ENCODE measurements at regions not wholly inside any gene's neighbourhood (a gene's known extent, or its start where the extent isn't known, plus 50 kb on each side); places are given as distances from the start of the nearest gene placed in this dataset.

DNA sequence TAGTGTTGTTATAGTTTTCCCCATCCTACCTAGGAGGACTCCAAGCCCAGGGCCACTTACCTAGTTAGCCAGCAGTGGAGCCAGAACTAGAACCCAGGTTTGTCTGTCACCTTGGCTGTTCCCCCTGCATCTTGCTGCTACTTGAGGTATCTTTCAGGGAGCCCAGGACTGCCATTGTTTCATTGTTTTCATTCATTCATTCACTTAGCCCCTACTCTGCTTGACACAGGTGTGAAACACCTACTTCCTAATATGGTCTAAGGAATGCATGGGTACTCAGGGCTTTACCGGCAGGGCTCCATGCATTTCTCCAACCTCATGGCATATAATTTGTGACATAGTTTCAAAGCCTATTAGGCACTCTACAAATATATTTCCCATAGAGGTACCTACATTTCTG lies 266.6 kb upstream of the TPM1 start:
- Histone ChIP-seq H3K9me3 (ENCODE audit: control insufficient read depth, insufficient read depth, low read length) (no peaks in the 10 kb centered on the region), H3K36me3 (ENCODE audit: control insufficient read depth, insufficient read depth, low read length) (no peaks in the 10 kb centered on the region), H3K27ac (ENCODE audit: low read length) (no peak overlapping the region), H3K27me3 (ENCODE audit: control insufficient read depth, insufficient read depth, low read length) (no peaks in the 10 kb centered on the region), H3K4me1 (ENCODE audit: control insufficient read depth, insufficient read depth, low read length) (no peaks in the 10 kb centered on the region; the same call in 1 of the 2 replicates), H3K4me3 (ENCODE audit: low read length) (no peak overlapping the region)
- no peak for DNase-seq (ENCODE audit: low read depth, low spot score)
- no CpG with 5 or more reads among the region's 1 CpG for WGBS (ENCODE audit: insufficient coverage, insufficient read length)

DNA sequence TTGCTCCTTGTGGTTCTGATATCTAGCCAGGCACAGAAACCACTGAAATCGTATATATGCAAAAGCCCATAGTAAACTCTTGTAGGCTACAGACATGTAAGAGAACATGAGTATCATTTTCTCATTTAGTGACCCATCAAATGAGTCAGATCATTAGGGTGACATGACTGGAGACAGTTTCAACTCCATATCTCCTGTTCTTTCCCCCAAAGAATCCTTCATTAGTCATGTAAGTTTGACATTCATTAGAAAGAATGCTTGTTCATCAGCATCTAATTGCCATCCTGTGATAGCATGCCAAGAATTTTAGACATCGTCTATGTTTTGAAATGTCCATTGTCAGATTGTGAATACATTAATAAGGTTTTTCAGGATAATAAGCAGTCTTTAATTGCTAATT lies 264.9 kb upstream of the TPM1 start:
- H3K36me3 ChIP-seq (ENCODE audit: control insufficient read depth, insufficient read depth, low read length) = no peaks in the 10 kb centered on the region
- no peak for DNase-seq (ENCODE audit: low read depth, low spot score)
- no peaks in the 10 kb centered on the region for H3K27me3 ChIP-seq (ENCODE audit: control insufficient read depth, insufficient read depth, low read length)
- no peak overlapping the region for H3K4me3 ChIP-seq (ENCODE audit: low read length)
- no peaks in the 10 kb centered on the region; the same call in 1 of the 2 replicates for H3K4me1 ChIP-seq (ENCODE audit: control insufficient read depth, insufficient read depth, low read length)
- WGBS (ENCODE audit: insufficient coverage, insufficient read length) = no CpG with 5 or more reads among the region's 2 CpGs
- no peaks in the 10 kb centered on the region for H3K9me3 ChIP-seq (ENCODE audit: control insufficient read depth, insufficient read depth, low read length)
- H3K27ac ChIP-seq (ENCODE audit: low read length) = no peak overlapping the region

DNA sequence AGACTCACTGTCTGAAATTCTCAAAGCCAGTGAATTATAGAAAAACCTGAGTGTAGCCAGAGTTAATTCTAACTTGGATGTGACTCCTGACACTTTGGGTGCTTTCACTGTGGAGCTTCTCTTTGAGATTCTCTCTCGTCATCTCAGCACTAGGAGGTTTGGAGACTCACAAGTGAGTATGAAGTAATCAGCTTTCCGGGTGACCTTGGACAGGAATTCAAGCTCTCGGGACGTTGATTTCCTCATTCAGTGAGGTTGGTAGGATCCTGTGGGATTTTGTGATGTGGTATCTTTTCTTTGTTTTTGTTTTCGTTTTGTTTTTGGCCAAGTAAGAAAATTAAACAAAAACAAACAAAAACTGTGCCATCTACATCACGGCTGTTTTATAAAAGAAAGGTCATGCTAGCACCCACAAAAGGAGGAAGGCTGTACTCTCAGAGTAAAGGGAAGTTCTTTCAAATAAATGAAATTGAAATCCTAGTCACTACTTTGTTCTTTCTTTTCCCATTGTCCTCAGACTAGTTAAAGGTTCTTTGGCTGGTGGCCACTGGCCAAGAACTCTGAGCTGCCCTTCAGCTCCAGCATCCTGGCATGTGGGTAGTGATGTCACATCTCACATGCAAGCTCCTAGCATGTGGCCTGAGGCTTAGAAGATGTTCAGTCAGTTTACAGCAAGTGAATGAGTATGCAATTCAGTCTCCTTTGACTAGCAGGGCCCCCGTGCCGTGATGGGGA lies 263.3 kb upstream of the TPM1 start:
- H3K36me3 ChIP-seq (ENCODE audit: control insufficient read depth, insufficient read depth, low read length) = no peaks in the 10 kb centered on the region
- no peak overlapping the region for H3K4me3 ChIP-seq (ENCODE audit: low read length)
- no peak for DNase-seq (ENCODE audit: low read depth, low spot score)
- no peaks in the 10 kb centered on the region for H3K9me3 ChIP-seq (ENCODE audit: control insufficient read depth, insufficient read depth, low read length)
- H3K4me1 ChIP-seq (ENCODE audit: control insufficient read depth, insufficient read depth, low read length) = no peaks in the 10 kb centered on the region; the same call in 1 of the 2 replicates
- no peak overlapping the region for H3K27ac ChIP-seq (ENCODE audit: low read length)
- no CpG with 5 or more reads among the region's 8 CpGs for WGBS (ENCODE audit: insufficient coverage, insufficient read length)
- H3K27me3 ChIP-seq (ENCODE audit: control insufficient read depth, insufficient read depth, low read length) = no peaks in the 10 kb centered on the region

DNA sequence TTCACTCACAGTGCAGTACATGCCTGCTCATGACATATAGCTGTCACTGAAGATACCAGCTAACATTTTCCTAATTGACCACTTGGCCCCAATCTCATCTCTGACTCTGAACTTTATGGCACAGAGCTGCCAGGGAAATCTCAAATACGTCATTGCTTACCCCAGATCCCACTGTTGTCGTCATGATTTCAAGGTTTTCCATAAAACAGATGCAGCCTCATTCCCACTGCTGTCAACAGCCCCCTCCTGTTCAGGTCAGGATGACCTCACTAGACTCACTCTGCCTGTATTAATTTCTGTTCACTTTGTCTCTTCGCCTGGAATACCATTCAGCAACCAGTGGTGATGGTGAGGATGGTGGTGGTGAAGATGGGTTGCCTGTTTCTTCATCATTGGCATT lies 262.6 kb upstream of the TPM1 start:
- Histone ChIP-seq H3K36me3 (ENCODE audit: control insufficient read depth, insufficient read depth, low read length) (no peaks in the 10 kb centered on the region), H3K9me3 (ENCODE audit: control insufficient read depth, insufficient read depth, low read length) (no peaks in the 10 kb centered on the region), H3K4me1 (ENCODE audit: control insufficient read depth, insufficient read depth, low read length) (no peaks in the 10 kb centered on the region; the same call in 1 of the 2 replicates), H3K4me3 (ENCODE audit: low read length) (no peak overlapping the region), H3K27me3 (ENCODE audit: control insufficient read depth, insufficient read depth, low read length) (no peaks in the 10 kb centered on the region), H3K27ac (ENCODE audit: low read length) (no peak overlapping the region)
- WGBS (ENCODE audit: insufficient coverage, insufficient read length) = no CpG with 5 or more reads among the region's 3 CpGs
- no peak for DNase-seq (ENCODE audit: low read depth, low spot score)

DNA sequence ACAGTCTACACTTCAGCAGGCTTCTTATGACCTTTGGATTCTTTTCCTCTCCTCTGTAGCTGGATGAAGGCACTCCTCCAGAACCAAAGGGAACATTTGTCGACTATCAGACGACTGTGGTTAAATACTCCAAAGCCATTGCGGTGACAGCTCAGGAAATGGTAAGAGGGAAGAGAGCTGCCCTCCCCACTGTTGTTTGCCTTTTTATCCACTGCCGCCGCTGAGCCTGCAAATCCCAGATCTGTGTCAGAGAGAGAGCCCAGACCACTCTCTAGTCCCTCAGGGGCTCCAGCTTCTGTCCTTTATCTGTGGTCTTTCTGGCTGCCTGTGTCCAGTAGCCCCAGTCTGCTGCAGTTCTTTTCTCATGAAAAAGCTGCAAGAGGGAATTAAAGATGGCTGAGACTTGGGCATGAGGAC lies 261.5 kb upstream of the TPM1 start:
- WGBS (ENCODE audit: insufficient coverage, insufficient read length) = no CpG with 5 or more reads among the region's 5 CpGs
- no peak overlapping the region for H3K4me3 ChIP-seq (ENCODE audit: low read length)
- H3K27me3 ChIP-seq (ENCODE audit: control insufficient read depth, insufficient read depth, low read length) = no peaks in the 10 kb centered on the region
- H3K27ac ChIP-seq (ENCODE audit: low read length) = no peak overlapping the region
- H3K4me1 ChIP-seq (ENCODE audit: control insufficient read depth, insufficient read depth, low read length) = no peaks in the 10 kb centered on the region
- H3K36me3 ChIP-seq (ENCODE audit: control insufficient read depth, insufficient read depth, low read length) = no peaks in the 10 kb centered on the region
- H3K9me3 ChIP-seq (ENCODE audit: control insufficient read depth, insufficient read depth, low read length) = no peaks in the 10 kb centered on the region
- no peak for DNase-seq (ENCODE audit: low read depth, low spot score)

DNA sequence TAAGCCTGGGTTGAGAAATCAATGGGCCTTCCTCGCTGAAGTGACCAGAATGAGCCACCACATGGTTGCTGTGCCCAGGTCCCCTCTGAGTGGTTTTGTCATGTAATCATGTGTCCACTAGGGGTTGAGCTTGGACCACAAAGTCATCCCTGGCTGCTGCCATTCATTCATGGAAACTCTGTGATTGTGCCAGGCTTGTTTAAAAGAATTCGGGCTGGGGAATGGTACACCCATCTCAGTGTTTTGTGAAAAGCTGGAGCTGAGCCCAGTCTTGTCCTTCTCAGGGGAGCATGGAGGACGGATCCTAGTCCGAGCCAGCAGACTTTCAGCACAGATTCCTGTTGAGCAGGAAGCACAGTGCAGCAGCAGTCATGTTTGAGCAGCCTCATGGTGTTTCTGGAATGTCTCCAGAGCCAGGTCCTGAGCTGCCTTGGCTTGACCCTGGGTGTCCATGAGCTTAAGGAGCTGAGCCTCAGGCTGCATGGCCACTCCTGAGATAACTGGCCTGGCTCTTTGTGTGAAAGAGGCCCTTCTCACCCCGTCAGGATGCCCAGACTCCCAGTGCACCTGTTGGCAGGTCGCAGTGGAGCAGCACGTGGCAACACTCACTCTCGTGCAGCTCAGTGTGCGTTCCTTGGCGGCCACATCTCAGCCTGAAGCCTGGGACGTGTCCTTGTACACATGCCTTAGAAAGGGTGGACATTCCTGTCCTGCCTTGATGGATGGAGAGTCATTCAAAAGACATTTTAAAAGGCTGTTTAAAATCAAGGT lies 260.3 kb upstream of the TPM1 start:
- Histone ChIP-seq H3K27me3 (ENCODE audit: control insufficient read depth, insufficient read depth, low read length) (no peaks in the 10 kb centered on the region), H3K27ac (ENCODE audit: low read length) (no peak overlapping the region), H3K36me3 (ENCODE audit: control insufficient read depth, insufficient read depth, low read length) (no peaks in the 10 kb centered on the region), H3K9me3 (ENCODE audit: control insufficient read depth, insufficient read depth, low read length) (no peaks in the 10 kb centered on the region), H3K4me3 (ENCODE audit: low read length) (no peak overlapping the region), H3K4me1 (ENCODE audit: control insufficient read depth, insufficient read depth, low read length) (no peaks in the 10 kb centered on the region)
- WGBS (ENCODE audit: insufficient coverage, insufficient read length) = no CpG with 5 or more reads among the region's 11 CpGs
- peak; percentile 61 for DNase-seq (ENCODE audit: low read depth, low spot score)

DNA sequence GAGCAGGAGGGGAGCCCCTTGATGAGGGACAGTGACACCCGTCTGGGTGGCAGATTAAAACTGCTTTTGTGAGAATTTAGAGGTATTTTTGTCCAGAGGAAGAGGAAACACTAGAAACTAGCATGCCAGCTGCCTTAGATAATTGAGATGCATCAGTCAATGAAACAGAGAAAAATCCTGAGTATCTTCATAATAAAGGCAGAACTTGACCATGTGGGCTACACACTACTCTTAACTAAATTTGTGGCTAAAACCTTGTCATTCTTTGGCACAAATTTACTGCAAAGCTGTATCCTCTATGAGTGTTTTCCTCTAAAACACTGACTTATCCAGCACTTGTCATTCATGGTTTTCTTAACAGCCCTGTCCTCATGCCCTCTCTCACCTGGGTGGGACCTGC lies 259.7 kb upstream of the TPM1 start:
- H3K4me1 ChIP-seq (ENCODE audit: control insufficient read depth, insufficient read depth, low read length) = no peaks in the 10 kb centered on the region
- H3K27me3 ChIP-seq (ENCODE audit: control insufficient read depth, insufficient read depth, low read length) = no peaks in the 10 kb centered on the region
- no peaks in the 10 kb centered on the region for H3K36me3 ChIP-seq (ENCODE audit: control insufficient read depth, insufficient read depth, low read length)
- no peaks in the 10 kb centered on the region for H3K9me3 ChIP-seq (ENCODE audit: control insufficient read depth, insufficient read depth, low read length)
- H3K27ac ChIP-seq (ENCODE audit: low read length) = no peak overlapping the region
- H3K4me3 ChIP-seq (ENCODE audit: low read length) = no peak overlapping the region
- no CpG with 5 or more reads among the region's 1 CpG for WGBS (ENCODE audit: insufficient coverage, insufficient read length)
- no peak for DNase-seq (ENCODE audit: low read depth, low spot score)

DNA sequence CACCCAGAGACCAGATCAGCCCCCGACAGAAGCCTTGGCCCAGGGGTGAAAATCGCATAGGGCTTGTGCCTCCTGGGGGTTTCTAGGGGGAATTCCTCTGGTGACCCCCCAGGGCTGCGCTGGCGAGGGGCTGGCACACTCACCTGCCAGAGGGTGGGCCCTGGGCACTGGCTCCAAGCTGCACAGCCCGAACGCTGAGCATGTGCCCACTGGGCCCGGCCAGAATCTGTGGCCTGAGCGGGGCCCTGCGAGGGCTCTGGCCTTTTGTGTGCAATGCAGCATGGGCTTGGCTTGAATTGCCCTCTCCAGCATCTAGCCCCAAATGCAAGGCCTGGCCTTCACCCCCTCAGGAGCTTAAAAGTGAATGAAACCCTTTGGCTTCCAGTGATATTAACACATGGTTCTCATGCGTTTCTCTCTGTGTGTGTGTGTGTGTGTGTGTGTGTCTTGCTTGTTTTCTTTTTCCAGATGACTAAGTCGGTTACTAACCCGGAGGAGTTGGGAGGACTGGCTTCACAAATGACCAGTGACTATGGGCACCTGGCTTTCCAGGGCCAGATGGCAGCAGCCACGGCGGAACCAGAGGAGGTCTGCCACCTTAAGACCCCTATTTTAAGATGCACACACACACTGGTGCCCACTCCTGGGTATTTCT lies 259.1 kb upstream of the TPM1 start:
- DNase-seq (ENCODE audit: low read depth, low spot score) = no peak
- no CpG with 5 or more reads among the region's 14 CpGs for WGBS (ENCODE audit: insufficient coverage, insufficient read length)
- no peaks in the 10 kb centered on the region for H3K9me3 ChIP-seq (ENCODE audit: control insufficient read depth, insufficient read depth, low read length)
- H3K4me1 ChIP-seq (ENCODE audit: control insufficient read depth, insufficient read depth, low read length) = no peaks in the 10 kb centered on the region
- H3K27ac ChIP-seq (ENCODE audit: low read length) = no peak overlapping the region
- no peaks in the 10 kb centered on the region for H3K36me3 ChIP-seq (ENCODE audit: control insufficient read depth, insufficient read depth, low read length)
- H3K27me3 ChIP-seq (ENCODE audit: control insufficient read depth, insufficient read depth, low read length) = no peaks in the 10 kb centered on the region
- H3K4me3 ChIP-seq (ENCODE audit: low read length) = no peak overlapping the region

DNA sequence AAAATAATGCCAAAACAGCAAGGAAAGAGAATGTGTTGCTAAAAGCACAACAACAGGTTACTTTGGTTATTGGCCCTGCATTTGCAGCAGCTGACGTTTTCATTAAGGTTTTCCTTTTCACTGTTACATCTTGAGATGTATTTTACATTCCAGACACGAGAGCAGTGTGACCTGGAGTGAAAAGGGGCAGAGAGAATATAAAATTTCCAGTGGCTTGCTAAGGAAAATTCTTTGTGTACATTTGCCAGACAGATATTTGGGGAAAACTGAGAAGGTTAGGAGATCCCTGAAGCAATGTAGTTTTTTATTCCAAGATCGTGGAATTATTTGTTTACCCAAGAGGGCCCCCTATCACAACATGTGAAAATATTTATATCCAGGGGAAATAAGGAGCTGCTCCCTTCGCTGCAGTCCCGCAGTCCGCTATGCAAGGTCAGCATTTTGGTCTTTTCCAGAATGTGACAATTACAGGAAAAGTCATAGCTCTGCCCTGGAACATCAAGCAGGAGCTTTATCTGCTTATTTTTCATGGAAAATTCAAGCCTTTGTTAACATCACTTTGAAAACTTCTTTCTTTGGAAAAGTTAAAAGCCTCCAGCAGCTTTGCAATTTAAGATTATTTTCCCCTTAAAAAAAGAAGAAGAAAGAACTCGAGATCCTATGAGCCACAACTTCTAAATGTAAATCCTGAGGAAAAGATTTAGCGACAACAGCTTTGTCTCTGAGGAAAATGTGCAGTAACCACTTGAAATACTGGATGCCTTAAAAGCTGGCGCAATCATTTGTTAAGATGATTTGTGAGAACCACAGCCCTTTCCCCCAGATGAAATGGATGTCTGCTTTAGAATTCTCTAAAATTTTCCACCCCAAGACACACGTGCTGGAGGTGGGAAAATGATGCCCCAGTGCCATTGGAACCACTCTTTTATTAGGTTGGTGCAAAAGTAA lies 256.4 kb upstream of the TPM1 start:
- Histone ChIP-seq H3K4me3 (ENCODE audit: low read length) (no peak overlapping the region), H3K27ac (ENCODE audit: low read length) (no peak overlapping the region), H3K4me1 (ENCODE audit: control insufficient read depth, insufficient read depth, low read length) (no peaks in the 10 kb centered on the region), H3K36me3 (ENCODE audit: control insufficient read depth, insufficient read depth, low read length) (no peaks in the 10 kb centered on the region), H3K27me3 (ENCODE audit: control insufficient read depth, insufficient read depth, low read length) (no peaks in the 10 kb centered on the region), H3K9me3 (ENCODE audit: control insufficient read depth, insufficient read depth, low read length) (no peaks in the 10 kb centered on the region)
- WGBS (ENCODE audit: insufficient coverage, insufficient read length) = no CpG with 5 or more reads among the region's 10 CpGs
- no peak for DNase-seq (ENCODE audit: low read depth, low spot score)

DNA sequence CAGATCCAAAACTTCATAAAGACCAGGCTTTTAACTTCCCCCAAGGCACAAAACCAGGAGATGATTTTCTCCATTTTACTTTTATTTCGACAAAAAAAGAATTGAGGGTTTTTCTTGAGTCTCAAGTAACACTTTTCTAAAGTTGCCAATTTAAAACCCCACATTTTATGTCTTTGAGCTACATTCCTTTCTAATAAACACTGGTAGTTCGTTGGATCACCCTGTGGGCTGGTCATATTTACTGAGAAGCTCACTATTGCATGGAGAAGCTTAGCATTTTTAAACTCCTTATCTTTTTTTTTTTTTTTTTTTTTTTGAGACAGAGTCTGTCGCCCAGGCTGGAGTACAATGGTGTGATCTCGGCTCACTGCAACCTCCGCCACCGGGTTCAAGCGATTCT lies 255.1 kb upstream of the TPM1 start:
- H3K4me3 ChIP-seq (ENCODE audit: low read length) = no peak overlapping the region
- no CpG with 5 or more reads among the region's 7 CpGs for WGBS (ENCODE audit: insufficient coverage, insufficient read length)
- no peaks in the 10 kb centered on the region for H3K27me3 ChIP-seq (ENCODE audit: control insufficient read depth, insufficient read depth, low read length)
- DNase-seq (ENCODE audit: low read depth, low spot score) = no peak
- H3K4me1 ChIP-seq (ENCODE audit: control insufficient read depth, insufficient read depth, low read length) = no peaks in the 10 kb centered on the region
- no peaks in the 10 kb centered on the region for H3K36me3 ChIP-seq (ENCODE audit: control insufficient read depth, insufficient read depth, low read length)
- H3K9me3 ChIP-seq (ENCODE audit: control insufficient read depth, insufficient read depth, low read length) = no peaks in the 10 kb centered on the region
- no peak overlapping the region for H3K27ac ChIP-seq (ENCODE audit: low read length)
